SH-SY5Y (cell line): ENCODE measurements at regions not wholly inside any gene's neighbourhood (a gene's known extent, or its start where the extent isn't known, plus 50 kb on each side); places are given as distances from the start of the nearest gene placed in this dataset.

Source experiments
- GATA2 ChIP-seq: IDR thresholded peaks from 2 replicates; pipeline ENCODE4 v1.6.1; 2011; ENCODE audit warnings: mild to moderate bottlenecking, low read depth, low read length
- GATA3 ChIP-seq: IDR thresholded peaks from 2 replicates; pipeline ENCODE4 v1.6.1; 2011; ENCODE audit warnings: low read depth, mild to moderate bottlenecking, low read length, moderate library complexity

- TF ChIP-seq GATA3 (no peak), GATA2 (no peak)
These were observed 182.9 kb upstream of the FAR2 start for GRCh38 chr12:28966046-28966780.

DNA sequence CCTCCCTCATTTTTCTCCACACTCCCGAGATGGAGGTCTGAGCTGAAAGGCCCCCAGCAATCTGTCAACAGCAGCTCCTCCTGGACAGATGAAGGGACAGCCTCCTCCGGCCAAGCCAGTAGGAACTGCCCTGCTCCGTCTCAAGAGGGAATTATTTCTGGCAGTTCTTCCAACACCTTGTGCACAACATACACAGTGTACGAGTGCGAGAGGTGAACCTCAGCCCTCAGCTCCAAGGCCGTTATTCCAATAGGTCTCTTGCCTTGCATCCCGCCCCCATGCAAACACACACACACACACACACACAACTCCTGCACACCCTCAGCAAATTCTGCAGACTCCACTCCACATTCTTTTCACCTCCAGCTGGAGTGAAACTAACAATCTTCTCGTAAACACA lies 181.7 kb upstream of the FAR2 start:
- TF ChIP-seq GATA2: no peak
- no peak for TF ChIP-seq GATA3

- TF ChIP-seq GATA2: no peak
- no peak for TF ChIP-seq GATA3
These were observed 175.6 kb upstream of the FAR2 start for GRCh38 chr12:28973491-28973890.

- TF ChIP-seq GATA3: no peak
- no peak for TF ChIP-seq GATA2
These were observed 174.9 kb upstream of the FAR2 start for GRCh38 chr12:28974166-28974565.

DNA sequence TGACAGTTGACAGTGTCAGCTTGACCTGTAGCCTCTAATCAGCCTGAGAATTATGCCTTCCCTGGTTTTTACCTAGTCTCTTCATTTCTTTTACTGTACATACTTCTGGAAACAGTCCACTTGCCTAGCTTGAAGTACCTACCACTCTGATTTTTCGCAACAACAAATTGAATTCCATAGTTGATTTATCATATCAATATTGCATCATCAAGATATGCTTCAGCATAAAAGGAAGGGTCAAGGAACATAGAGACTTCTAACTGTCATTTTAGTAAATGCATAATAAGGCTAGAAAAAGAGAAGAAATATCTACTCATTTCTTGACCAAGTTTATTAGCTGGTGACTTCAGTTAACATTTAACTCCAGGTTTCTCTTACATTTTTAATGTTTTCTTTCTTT lies 174.2 kb upstream of the FAR2 start:
- no peak for TF ChIP-seq GATA2
- no peak for TF ChIP-seq GATA3

DNA sequence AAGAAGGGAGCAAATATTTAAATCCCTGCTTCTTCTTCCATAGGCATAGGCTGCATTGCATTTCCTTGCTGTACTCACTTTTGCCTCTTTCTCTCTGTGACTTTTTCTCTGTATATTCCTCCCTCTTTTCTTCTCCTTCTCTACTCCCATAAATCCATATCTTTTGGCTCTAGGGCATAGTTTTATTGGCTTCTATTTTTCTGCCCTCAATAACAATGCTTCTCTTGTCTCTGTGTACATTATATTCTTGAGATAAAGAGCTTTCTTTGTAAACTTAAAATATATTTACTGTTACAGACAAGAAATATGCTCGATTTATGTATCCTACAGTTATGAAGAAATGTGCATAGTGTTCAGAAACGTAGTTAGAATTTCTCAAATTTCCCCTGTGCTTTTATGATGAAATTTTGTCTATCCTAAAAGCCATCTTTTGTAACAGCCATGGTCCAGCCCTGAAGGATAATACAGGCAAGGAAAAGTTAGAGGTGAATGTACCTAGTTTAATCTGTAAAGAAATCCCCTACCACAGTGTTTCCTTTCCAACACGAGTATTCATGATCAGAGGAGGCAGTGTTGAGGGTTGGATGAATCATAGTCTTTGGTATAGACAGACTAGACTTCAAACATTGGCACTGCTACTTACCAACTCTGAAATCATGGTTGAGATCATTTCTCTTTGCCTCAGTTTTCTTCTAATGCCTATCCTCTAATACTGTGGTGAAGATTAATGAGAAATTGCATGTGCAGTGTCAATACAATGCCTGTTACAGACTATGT lies 173.3 kb upstream of the FAR2 start:
- TF ChIP-seq GATA2 (no peak), GATA3 (no peak)

DNA sequence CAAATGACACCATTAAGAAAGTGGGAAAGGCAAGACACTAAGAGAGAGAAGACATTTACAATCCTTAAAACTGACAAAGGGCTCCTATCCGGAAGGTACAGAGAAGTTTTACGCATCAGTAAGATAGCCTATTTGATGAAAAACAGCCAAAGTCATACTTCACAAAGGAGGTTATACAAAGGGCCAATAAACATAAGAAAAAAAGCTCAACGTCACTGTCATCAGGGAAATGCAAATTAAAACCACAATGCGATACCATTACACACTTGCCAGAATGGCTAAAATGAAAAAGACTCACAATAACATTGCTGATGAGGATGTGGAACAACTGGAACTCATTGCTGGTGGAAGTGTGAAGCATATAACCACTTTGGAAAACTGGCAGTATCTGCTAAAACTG lies 168.6 kb upstream of the FAR2 start:
- TF ChIP-seq GATA2 (no peak), GATA3 (no peak)

DNA sequence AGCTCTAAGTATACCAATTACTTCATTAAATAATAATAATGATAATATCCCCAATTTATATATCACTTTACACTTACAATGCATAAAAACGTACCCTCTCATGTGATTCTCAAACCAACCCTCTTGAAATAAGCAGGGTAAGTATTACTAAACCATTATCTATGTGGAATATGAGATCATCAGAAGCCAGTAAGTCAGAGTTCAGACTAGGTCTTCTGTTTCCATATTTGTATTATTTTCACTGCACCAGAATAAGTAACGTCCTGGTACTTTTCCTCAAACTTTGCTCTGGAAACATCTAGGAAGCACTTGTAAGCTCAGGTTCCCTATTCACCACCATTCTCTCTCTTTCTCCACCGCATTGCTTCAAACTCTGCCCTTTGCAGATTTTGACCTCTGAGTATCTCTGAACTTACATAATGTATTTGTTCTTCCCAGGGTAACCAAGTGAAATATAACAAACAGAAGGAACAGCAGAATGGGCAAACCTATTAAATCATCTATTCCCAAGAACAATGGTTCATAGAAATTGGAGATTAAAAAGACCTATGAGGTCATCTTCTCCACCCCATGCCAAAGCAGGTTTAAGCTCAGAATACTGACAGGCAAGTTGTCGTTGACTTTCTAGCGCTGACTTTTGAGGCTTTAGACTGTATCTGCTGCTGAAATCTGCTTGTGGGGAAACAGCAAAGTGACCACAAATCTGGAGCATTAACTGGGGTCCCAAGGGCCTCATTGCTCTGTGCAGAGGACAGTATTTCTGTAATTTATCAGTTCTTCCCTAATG lies 161.3 kb upstream of the FAR2 start:
- TF ChIP-seq GATA2 (no peak), GATA3 (no peak)

- TF ChIP-seq GATA2 (no peak), GATA3 (no peak)
These were observed 160.8 kb upstream of the FAR2 start for GRCh38 chr12:28988325-28988704.

DNA sequence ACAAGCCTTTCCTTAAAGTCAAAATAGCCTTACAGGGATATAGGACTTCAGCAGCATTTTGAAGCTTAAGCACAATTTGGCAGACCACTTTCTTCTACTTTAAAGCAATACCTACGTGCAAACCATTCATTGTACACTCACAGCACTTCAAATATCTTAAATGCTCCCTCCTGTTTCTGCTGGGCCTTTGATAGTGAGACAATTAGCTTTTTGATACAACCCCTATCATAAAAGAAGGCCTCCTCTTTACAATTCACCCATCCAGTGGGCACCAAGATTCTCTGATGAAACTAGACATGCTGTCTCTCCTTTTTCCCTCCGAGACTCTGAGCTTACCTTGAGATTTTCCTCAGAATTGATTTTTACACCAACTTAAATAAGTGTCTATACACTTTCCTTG lies 157.5 kb upstream of the FAR2 start:
- TF ChIP-seq GATA2 (no peak), GATA3 (no peak)

DNA sequence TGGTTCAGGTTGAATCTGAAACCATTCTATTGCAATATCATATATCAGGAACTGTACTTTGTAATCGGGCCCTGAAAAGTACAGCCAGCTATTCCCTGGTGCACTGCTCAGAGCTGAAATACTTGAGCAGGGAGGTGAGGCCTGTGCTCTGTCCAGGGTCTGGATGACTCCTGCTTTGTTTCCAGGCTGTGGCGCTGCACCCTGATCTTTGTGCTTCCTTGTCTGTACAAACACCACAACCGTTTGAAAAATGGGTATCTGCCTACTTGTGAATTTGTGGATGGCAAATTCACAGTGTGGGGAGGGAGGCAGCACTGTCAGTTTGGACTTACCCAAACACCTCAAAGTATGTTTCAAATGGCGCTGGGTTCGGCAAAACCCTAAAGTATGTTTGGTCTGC lies 155.4 kb upstream of the FAR2 start:
- TF ChIP-seq GATA2 (no peak), GATA3 (no peak)

DNA sequence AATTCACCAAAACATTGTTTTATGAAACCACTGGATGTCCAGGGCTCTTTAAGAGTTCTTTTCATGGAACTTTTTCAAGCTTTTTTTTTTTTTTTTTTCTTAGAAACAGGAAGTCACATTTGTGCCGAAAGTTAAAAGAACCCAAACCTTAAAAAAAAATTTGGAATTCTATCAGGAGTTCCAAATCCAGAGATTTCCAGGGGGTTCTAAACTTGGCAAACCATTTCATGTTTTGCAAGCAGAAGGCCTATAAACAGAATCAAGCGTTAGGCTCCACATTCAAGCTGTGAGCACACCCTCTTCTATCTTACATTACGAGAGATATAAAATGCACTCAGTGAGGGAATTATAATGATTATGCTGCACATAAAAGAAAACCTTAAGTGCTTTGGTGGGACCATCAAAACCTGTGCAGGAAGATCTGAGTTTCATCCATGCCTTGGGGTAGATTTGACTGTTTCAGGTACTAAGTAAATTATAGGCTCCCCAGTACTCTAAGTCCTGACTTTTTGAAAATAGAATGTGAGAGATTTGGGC lies 154.8 kb upstream of the FAR2 start:
- no peak for TF ChIP-seq GATA2

DNA sequence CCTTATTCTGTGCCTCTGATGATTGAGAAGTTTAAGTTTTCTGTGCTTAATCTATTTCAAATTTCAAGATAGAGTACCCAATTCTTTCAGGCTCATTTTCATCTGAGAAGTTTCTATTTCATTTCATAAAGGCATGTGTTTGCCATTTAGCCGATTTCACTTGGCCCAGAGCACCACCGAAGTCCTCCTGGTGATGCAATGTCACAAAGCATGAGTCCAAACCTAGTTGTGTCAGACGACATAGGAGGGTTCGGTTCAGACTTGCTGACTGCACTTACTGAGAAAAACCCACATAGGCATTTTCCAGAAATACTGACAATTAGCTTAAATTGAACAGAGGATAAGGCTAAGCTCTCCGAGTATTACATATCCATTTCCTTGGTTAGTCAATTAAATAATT lies 152.4 kb upstream of the FAR2 start:
- TF ChIP-seq GATA2 (no peak), GATA3 (no peak)

DNA sequence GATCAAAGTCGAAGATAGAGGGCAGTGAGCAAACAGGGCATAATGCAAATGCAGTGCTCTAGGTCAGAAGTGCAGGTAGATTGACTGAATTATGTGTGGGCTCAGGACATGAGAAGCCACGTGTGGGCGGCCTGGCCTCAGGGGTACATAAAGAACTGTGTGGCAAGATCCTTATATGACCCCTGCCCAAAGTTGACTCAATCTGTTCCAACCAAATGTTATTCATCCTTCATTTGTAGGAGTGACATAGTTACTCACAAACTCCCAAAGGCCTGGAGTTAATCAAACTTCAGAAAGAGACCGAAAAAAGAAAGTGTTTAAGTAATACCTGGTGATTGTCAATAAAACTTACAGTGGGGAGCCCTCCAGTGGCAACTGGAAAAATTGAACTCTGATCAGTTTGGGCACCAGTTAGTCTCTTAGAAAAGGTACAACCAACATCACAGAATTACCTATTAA lies 150.4 kb upstream of the FAR2 start:
- no peak for TF ChIP-seq GATA2
- TF ChIP-seq GATA3: no peak
